HepG2 (cell line): ENCODE measurements at regions not wholly inside any gene's neighbourhood (a gene's known extent, or its start where the extent isn't known, plus 50 kb on each side); places are given as distances from the start of the nearest gene placed in this dataset.

Experiments
- ATAC-seq: fragments of 200-7000 bp; cut with Tn5 transposase; 3 replicates; pipeline ENCODE4 v1.9.1; 2020; ENCODE audit warnings: mild to moderate bottlenecking, moderate library complexity
- BruUV-seq: library from RNA; stranded (reverse); fragments of 400-500 nt; replicated peaks from 2 replicates; lab custom pipeline; 2021; lab: Mats Ljungman, UMichigan
- CTCF ChIA-PET: fragments of 300-600 bp; formaldehyde crosslinking; extraction: SDS; loops from one replicate; lab custom pipeline; 2021; ENCODE audit warnings: low total read pairs, inconsistent platforms, low intra/inter-chr PET ratio; lab: Yijun Ruan, JAX
- POLR2A ChIA-PET: fragments of 350-600 bp; sonication (Branson Sonifier 250); formaldehyde crosslinking; loops from one replicate; lab custom pipeline; 2020; ENCODE audit warnings: antibody characterized with exemption, inconsistent platforms; lab: Yijun Ruan, JAX
- DNase-seq: peaks from one replicate; pipeline ENCODE4 v3.0.0-alpha.2; 2015; ENCODE audit warnings: low spot score
- FAIRE-seq: peaks from 3 replicates; lab custom pipeline; 2011; peaks lifted over from hg19 to GRCh38; lab: Jason Lieb, UNC
- H2AFZ ChIP-seq: one replicate; pipeline ENCODE4 v1.6.1; 2011; ENCODE audit warnings: low read length, inconsistent platforms
- H3K27ac ChIP-seq: fragments of 300-600 bp; 3 replicates; pipeline ENCODE4 v1.8.0; 2011; ENCODE audit warnings: mixed run types, mild to moderate bottlenecking, mixed read lengths, low read length, inconsistent platforms; ENCODE audit not compliant: insufficient read depth; ENCODE audit errors: extremely low read length
- H3K27me3 ChIP-seq, 2 experiments: fragments of 200-600 bp in 1 of 2; 2 replicates in 1 of 2; 3 replicates in 1 of 2; pipeline versions ENCODE4 v1.6.0 to v1.8.0; 2011; ENCODE audit warnings: low read length in 2 of 2, mild to moderate bottlenecking in 2 of 2, moderate library complexity in 2 of 2, inconsistent platforms in 1 of 2; ENCODE audit not compliant: insufficient read depth in 2 of 2, control insufficient read depth in 1 of 2
- H3K36me3 ChIP-seq, 2 experiments: fragments of 200-600 bp in 1 of 2; replicated peaks in 1 of 2; 2 replicates in 1 of 2; 3 replicates in 1 of 2; pipeline versions ENCODE4 v1.5.1 to v1.8.0; 2011; ENCODE audit warnings: low read length in 2 of 2, inconsistent platforms in 1 of 2; ENCODE audit not compliant: insufficient read depth in 2 of 2, control insufficient read depth in 1 of 2
- H3K4me1 ChIP-seq: 2 replicates; pipeline ENCODE4 v1.5.1; 2012; ENCODE audit warnings: low read length, inconsistent platforms; ENCODE audit not compliant: insufficient read depth
- H3K4me2 ChIP-seq: 2 replicates; pipeline ENCODE4 v1.6.0; 2011; ENCODE audit warnings: low read depth, low read length, inconsistent platforms
- H3K4me3 ChIP-seq, 3 experiments: fragments of 200-600 bp in 1 of 3; sonication (generic), shearing (Covaris generic) in 1 of 3; replicated peaks in 1 of 3; 2 replicates each; pipeline ENCODE4 v1.5.1; 2011 to 2016; ENCODE audit warnings: low read length in 3 of 3, inconsistent platforms in 2 of 3, low read depth in 2 of 3, mild to moderate bottlenecking in 2 of 3, control low read depth in 1 of 3, mixed read lengths in 1 of 3; ENCODE audit not compliant: insufficient read depth in 1 of 3
- H3K79me2 ChIP-seq: one replicate; pipeline ENCODE4 v1.6.1; 2011; ENCODE audit warnings: low read length, inconsistent platforms; ENCODE audit not compliant: insufficient read depth
- H3K9ac ChIP-seq: 2 replicates; pipeline ENCODE4 v1.6.0; 2011; ENCODE audit warnings: mild to moderate bottlenecking, low read depth, low read length, inconsistent platforms; ENCODE audit not compliant: insufficient read depth
- H3K9me3 ChIP-seq: 2 replicates; pipeline ENCODE4 v1.5.1; 2012; ENCODE audit warnings: mild to moderate bottlenecking, low read length
- H4K20me1 ChIP-seq: 2 replicates; pipeline ENCODE4 v1.6.0; 2011; ENCODE audit warnings: inconsistent platforms, mild to moderate bottlenecking, low read length, moderate library complexity; ENCODE audit not compliant: insufficient read depth
- CENPT ChIP-seq: sonication (generic); formaldehyde crosslinking; IDR thresholded peaks from 2 replicates; pipeline ENCODE4 v1.8.0; 2022; ENCODE audit warnings: low read depth, mild to moderate bottlenecking, moderate library complexity, missing genetic modification reagents
- JARID2 ChIP-seq: sonication (generic); formaldehyde crosslinking; IDR thresholded peaks from 2 replicates; pipeline ENCODE4 v1.8.1; 2023; ENCODE audit warnings: missing genetic modification reagents, inconsistent platforms; ENCODE audit not compliant: insufficient replicate concordance
- NCOA1 ChIP-seq: sonication (generic); formaldehyde crosslinking; IDR thresholded peaks from 2 replicates; pipeline ENCODE4 v1.9.0; 2021; ENCODE audit warnings: missing genetic modification reagents
- PTBP1 ChIP-seq: fragments of 200-400 bp; formaldehyde crosslinking; IDR thresholded peaks from 2 replicates; pipeline ENCODE4 v1.6.1; 2018; ENCODE audit warnings: low read length, low read depth; ENCODE audit not compliant: poor library complexity, severe bottlenecking
- RFX3 ChIP-seq: IDR thresholded peaks from 2 replicates; pipeline ENCODE4 v1.6.1; 2016; ENCODE audit warnings: missing biosample characterization, missing genetic modification reagents
- TBL1XR1 ChIP-seq: fragments of 150-350 bp; IDR thresholded peaks from 2 replicates; pipeline ENCODE4 v1.6.1; 2014; ENCODE audit warnings: borderline replicate concordance, low read length; ENCODE audit not compliant: partially characterized antibody
- THYN1 ChIP-seq: sonication (generic); formaldehyde crosslinking; IDR thresholded peaks from 2 replicates; pipeline ENCODE4 v1.8.1; 2023; ENCODE audit warnings: low read depth, mild to moderate bottlenecking, moderate library complexity, missing genetic modification reagents, borderline replicate concordance
- TOPORS ChIP-seq: sonication (generic); formaldehyde crosslinking; IDR thresholded peaks from 2 replicates; pipeline ENCODE4 v1.8.0; 2023; ENCODE audit warnings: mild to moderate bottlenecking, missing genetic modification reagents
- ZFP36L1 ChIP-seq: sonication (generic); formaldehyde crosslinking; IDR thresholded peaks from 2 replicates; pipeline ENCODE4 v1.8.0; 2022; ENCODE audit warnings: mild to moderate bottlenecking, missing genetic modification reagents, moderate library complexity
- ZKSCAN5 ChIP-seq: sonication (generic); formaldehyde crosslinking; IDR thresholded peaks from 2 replicates; pipeline ENCODE4 v1.5.1; 2020; ENCODE audit warnings: mild to moderate bottlenecking, missing genetic modification reagents
- ZNF33A ChIP-seq: sonication (generic); formaldehyde crosslinking; IDR thresholded peaks from 2 replicates; pipeline ENCODE4 v1.5.1; 2020; ENCODE audit warnings: missing genetic modification reagents, mild to moderate bottlenecking, moderate library complexity, borderline replicate concordance
- ZNF468 ChIP-seq: sonication (generic); formaldehyde crosslinking; IDR thresholded peaks from 2 replicates; pipeline ENCODE4 v1.8.0; 2022; ENCODE audit warnings: mild to moderate bottlenecking, moderate library complexity, missing genetic modification reagents
- WGBS: methylation state at CpG from one replicate; pipeline ENCODE4 v1.1.6; 2017; ENCODE audit warnings: low lambda C conversion rate; 5-methylcytosine and 5-hydroxymethylcytosine counted together
- in situ Hi-C: cut with HindIII; loops from 2 replicates; pipeline ENCODE4 v1.10.0; 2017; ENCODE audit warnings: low pct_unique_long_range_greater_than_20kb; ENCODE audit not compliant: extremely low pct_ligation_motif_present
- intact Hi-C: fragments of 100-400 bp; cut with micrococcal nuclease; formaldehyde crosslinking; loops from one replicate; pipeline ENCODE4 v1.10.0; 2022; ENCODE audit not compliant: unreplicated experiment
- TF ChIP-seq, protein P1 (sequence below): sonication (generic); formaldehyde crosslinking; conservative IDR thresholded peaks from 2 replicates; pipeline ENCODE4 v1.8.1; 2023; ENCODE audit warnings: missing genetic modification reagents
- TF ChIP-seq, protein P2 (sequence below): sonication (generic); formaldehyde crosslinking; IDR thresholded peaks from 2 replicates; pipeline ENCODE4 v1.4.0; 2020; ENCODE audit warnings: missing genetic modification reagents
- TF ChIP-seq, protein P3 (sequence below): sonication (generic); formaldehyde crosslinking; IDR thresholded peaks from 2 replicates; pipeline ENCODE4 v1.8.0; 2022; ENCODE audit warnings: mild to moderate bottlenecking, missing genetic modification reagents; ENCODE audit not compliant: insufficient replicate concordance
- TF ChIP-seq, protein P4 (sequence below): sonication (generic); formaldehyde crosslinking; IDR thresholded peaks from 2 replicates; pipeline ENCODE4 v1.5.0; 2020; ENCODE audit warnings: missing genetic modification reagents

DNA sequence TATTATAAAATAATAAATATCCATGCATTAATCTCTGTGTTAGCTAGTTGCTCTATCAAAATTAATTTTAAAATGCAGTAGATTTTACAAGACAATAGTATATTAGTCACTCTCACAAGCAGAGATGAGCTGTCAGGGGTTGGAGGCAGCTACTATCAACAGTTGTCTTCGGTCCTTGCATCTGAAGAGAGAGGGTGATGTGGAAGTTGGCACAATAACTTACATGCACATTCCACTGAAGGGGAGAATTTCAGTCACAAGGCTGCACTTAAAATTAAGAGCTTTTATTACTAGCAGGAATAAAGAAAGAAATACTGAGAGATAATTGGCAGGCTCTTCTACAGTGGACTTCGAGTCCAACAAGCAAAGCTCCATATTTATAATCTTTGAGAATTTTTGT lies 166.9 kb upstream of the DCN start:
- H3K27ac ChIP-seq = no peak overlapping the region
- H4K20me1 ChIP-seq = no peaks in the 10 kb centered on the region
- ChIA-PET CTCF (no interaction called here), POLR2A (no interaction called here)
- no peak overlapping the region for H3K9ac ChIP-seq
- H3K79me2 ChIP-seq = no peaks in the 10 kb centered on the region
- no peaks in the 10 kb centered on the region for H3K27me3 ChIP-seq
- no peaks in the 10 kb centered on the region for H3K9me3 ChIP-seq
- no peak overlapping the region for H2AFZ ChIP-seq
- FAIRE-seq (no peak), DNase-seq (no peak), ATAC-seq (no peak)
- no peak overlapping the region for H3K4me3 ChIP-seq
- WGBS = 3% methylated on average over 2 of the region's 2 CpGs
- in situ Hi-C loops = loop anchor here (25.0 kb wide), 1 partner anchor 387 kb away; the partner anchor contains the start of gene CCER1
- BruUV-seq = no TSS peak
- no peak overlapping the region for H3K4me2 ChIP-seq
- intact Hi-C loops = no loop called here
- H3K4me1 ChIP-seq = no peaks in the 10 kb centered on the region
- no peaks in the 10 kb centered on the region for H3K36me3 ChIP-seq
- no peak for TF ChIP-seq THYN1 (CRISPR knock-in tag)
- no peak for TF ChIP-seq TOPORS
- no peak for TF ChIP-seq ZNF33A (CRISPR knock-in tag)
- TF ChIP-seq CENPT (CRISPR knock-in tag) = no peak
- TF ChIP-seq NCOA1 (CRISPR knock-in tag) = no peak
- TF ChIP-seq, protein P1, sequence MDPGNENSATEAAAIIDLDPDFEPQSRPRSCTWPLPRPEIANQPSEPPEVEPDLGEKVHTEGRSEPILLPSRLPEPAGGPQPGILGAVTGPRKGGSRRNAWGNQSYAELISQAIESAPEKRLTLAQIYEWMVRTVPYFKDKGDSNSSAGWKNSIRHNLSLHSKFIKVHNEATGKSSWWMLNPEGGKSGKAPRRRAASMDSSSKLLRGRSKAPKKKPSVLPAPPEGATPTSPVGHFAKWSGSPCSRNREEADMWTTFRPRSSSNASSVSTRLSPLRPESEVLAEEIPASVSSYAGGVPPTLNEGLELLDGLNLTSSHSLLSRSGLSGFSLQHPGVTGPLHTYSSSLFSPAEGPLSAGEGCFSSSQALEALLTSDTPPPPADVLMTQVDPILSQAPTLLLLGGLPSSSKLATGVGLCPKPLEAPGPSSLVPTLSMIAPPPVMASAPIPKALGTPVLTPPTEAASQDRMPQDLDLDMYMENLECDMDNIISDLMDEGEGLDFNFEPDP (CRISPR knock-in tag) = no peak
- TF ChIP-seq, protein P2, sequence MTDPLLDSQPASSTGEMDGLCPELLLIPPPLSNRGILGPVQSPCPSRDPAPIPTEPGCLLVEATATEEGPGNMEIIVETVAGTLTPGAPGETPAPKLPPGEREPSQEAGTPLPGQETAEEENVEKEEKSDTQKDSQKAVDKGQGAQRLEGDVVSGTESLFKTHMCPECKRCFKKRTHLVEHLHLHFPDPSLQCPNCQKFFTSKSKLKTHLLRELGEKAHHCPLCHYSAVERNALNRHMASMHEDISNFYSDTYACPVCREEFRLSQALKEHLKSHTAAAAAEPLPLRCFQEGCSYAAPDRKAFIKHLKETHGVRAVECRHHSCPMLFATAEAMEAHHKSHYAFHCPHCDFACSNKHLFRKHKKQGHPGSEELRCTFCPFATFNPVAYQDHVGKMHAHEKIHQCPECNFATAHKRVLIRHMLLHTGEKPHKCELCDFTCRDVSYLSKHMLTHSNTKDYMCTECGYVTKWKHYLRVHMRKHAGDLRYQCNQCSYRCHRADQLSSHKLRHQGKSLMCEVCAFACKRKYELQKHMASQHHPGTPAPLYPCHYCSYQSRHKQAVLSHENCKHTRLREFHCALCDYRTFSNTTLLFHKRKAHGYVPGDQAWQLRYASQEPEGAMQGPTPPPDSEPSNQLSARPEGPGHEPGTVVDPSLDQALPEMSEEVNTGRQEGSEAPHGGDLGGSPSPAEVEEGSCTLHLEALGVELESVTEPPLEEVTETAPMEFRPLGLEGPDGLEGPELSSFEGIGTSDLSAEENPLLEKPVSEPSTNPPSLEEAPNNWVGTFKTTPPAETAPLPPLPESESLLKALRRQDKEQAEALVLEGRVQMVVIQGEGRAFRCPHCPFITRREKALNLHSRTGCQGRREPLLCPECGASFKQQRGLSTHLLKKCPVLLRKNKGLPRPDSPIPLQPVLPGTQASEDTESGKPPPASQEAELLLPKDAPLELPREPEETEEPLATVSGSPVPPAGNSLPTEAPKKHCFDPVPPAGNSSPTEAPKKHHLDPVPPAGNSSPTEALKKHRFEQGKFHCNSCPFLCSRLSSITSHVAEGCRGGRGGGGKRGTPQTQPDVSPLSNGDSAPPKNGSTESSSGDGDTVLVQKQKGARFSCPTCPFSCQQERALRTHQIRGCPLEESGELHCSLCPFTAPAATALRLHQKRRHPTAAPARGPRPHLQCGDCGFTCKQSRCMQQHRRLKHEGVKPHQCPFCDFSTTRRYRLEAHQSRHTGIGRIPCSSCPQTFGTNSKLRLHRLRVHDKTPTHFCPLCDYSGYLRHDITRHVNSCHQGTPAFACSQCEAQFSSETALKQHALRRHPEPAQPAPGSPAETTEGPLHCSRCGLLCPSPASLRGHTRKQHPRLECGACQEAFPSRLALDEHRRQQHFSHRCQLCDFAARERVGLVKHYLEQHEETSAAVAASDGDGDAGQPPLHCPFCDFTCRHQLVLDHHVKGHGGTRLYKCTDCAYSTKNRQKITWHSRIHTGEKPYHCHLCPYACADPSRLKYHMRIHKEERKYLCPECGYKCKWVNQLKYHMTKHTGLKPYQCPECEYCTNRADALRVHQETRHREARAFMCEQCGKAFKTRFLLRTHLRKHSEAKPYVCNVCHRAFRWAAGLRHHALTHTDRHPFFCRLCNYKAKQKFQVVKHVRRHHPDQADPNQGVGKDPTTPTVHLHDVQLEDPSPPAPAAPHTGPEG (CRISPR knock-in tag) = no peak
- TF ChIP-seq JARID2 (CRISPR knock-in tag) = no peak
- TF ChIP-seq TBL1XR1 = no peak
- TF ChIP-seq ZFP36L1 (CRISPR knock-in tag) = no peak
- no peak for TF ChIP-seq ZNF468 (CRISPR knock-in tag)
- TF ChIP-seq PTBP1 = no peak
- TF ChIP-seq ZKSCAN5 (CRISPR knock-in tag) = no peak
- no peak for TF ChIP-seq RFX3 (CRISPR knock-in tag)
- TF ChIP-seq, protein P3, sequence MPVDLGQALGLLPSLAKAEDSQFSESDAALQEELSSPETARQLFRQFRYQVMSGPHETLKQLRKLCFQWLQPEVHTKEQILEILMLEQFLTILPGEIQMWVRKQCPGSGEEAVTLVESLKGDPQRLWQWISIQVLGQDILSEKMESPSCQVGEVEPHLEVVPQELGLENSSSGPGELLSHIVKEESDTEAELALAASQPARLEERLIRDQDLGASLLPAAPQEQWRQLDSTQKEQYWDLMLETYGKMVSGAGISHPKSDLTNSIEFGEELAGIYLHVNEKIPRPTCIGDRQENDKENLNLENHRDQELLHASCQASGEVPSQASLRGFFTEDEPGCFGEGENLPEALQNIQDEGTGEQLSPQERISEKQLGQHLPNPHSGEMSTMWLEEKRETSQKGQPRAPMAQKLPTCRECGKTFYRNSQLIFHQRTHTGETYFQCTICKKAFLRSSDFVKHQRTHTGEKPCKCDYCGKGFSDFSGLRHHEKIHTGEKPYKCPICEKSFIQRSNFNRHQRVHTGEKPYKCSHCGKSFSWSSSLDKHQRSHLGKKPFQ (CRISPR knock-in tag) = no peak
- TF ChIP-seq, protein P4, sequence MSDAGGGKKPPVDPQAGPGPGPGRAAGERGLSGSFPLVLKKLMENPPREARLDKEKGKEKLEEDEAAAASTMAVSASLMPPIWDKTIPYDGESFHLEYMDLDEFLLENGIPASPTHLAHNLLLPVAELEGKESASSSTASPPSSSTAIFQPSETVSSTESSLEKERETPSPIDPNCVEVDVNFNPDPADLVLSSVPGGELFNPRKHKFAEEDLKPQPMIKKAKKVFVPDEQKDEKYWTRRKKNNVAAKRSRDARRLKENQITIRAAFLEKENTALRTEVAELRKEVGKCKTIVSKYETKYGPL (CRISPR knock-in tag) = no peak
